ENCODE measurements at regions not wholly inside any gene's neighbourhood (a gene's known extent, or its start where the extent isn't known, plus 50 kb on each side); places are given as distances from the start of the nearest gene placed in this dataset.

DNA sequence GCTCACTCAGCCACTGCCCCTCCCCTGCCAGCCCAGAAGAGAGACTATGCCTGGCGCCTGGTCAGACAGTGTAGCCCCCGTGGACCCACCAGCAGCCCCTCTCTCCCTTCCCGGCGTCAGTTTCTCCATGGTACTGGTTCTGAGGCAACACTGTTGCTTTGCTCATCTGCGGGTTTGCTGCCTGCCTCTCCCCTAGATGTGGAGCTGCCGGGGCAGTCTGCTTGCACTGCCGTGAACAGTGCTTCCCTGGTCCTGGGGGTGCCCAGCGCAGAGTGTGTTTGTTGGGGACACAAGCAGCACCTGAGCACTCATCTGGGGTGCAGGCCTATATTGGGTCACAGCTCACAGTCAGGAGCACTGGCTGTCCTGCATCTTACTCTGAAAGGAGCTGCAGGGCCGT, 309.9 kb downstream of the NDUFA10 start:
- intact Hi-C loops (cut with DNase I; ENCODE audit: low total_unique reads): no loop called here
- no peak for TF ChIP-seq POLR2A (IDR thresholded peaks at IDR 0.05)
- TF ChIP-seq, protein P1, sequence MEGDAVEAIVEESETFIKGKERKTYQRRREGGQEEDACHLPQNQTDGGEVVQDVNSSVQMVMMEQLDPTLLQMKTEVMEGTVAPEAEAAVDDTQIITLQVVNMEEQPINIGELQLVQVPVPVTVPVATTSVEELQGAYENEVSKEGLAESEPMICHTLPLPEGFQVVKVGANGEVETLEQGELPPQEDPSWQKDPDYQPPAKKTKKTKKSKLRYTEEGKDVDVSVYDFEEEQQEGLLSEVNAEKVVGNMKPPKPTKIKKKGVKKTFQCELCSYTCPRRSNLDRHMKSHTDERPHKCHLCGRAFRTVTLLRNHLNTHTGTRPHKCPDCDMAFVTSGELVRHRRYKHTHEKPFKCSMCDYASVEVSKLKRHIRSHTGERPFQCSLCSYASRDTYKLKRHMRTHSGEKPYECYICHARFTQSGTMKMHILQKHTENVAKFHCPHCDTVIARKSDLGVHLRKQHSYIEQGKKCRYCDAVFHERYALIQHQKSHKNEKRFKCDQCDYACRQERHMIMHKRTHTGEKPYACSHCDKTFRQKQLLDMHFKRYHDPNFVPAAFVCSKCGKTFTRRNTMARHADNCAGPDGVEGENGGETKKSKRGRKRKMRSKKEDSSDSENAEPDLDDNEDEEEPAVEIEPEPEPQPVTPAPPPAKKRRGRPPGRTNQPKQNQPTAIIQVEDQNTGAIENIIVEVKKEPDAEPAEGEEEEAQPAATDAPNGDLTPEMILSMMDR (IDR thresholded peaks at IDR 0.05): no peak
- H3K27me3 ChIP-seq: no peaks in the 10 kb centered on the region
- no peak for DNase-seq
- WGBS, 2 donors: 75 to 86% methylated on average over 7 to 9 of the region's 9 CpGs
- no peaks in the 10 kb centered on the region for H3K4me1 ChIP-seq
- H3K36me3 ChIP-seq (ENCODE audit: low read depth, missing control alignments): no peaks in the 10 kb centered on the region
- no peaks in the 10 kb centered on the region for H3K9me3 ChIP-seq
- no peak overlapping the region for H3K27ac ChIP-seq
- H3K4me3 ChIP-seq: no peak overlapping the region

DNA sequence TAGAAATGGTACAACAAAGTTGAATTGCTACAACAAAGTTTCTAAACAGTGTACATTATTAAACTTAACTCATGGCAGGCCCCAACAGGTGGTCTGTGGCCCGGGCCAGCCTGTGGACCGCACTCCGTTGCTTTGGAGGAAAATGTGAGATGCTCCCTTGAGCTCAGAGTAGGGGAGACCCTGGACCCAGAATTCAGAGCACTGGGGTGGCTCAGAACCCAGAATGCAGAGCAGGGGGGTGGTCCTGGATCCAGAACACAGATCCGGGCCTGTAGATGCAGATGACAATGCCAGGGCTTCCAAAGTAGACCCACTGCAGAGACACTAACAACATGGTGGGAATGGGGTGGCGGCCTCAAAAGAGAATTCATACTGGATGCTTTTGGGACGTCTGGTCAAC, 311.0 kb downstream of the NDUFA10 start:
- H3K36me3 ChIP-seq (ENCODE audit: low read depth, missing control alignments): no peaks in the 10 kb centered on the region
- no peak for TF ChIP-seq POLR2A (IDR thresholded peaks at IDR 0.05)
- TF ChIP-seq, protein P1 (IDR thresholded peaks at IDR 0.05): no peak
- 78 to 79% methylated on average over 6 of the region's 6 CpGs for WGBS, 2 donors
- no peaks in the 10 kb centered on the region for H3K27me3 ChIP-seq
- no peaks in the 10 kb centered on the region for H3K9me3 ChIP-seq
- H3K4me3 ChIP-seq: no peak overlapping the region
- intact Hi-C loops (cut with DNase I; ENCODE audit: low total_unique reads): no loop called here
- H3K4me1 ChIP-seq: no peaks in the 10 kb centered on the region
- DNase-seq: no peak
- no peak overlapping the region for H3K27ac ChIP-seq

DNA sequence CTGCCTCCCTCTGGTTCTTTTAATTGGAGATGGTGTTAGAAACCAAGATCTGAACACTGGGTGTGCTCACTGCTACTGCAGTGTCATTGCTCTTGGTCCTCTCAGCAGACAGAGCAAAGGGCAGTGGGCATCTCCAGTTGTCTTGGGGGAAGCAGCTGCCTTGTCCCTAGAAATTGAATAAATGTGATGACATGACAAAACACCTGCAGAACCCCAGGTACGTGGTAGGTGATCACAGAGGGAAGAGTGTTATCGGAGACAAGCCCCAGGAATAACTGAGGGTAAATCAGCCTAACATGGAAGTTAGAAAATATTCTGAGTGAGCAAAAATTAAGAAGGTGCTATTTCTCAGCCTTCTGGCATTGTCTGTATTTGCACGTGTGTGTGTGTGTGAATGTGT, 311.9 kb upstream of the HDAC4 start:
- TF ChIP-seq, protein P1 (IDR thresholded peaks at IDR 0.05): no peak
- no peak for TF ChIP-seq POLR2A (IDR thresholded peaks at IDR 0.05)
- DNase-seq: no peak
- 96 to 100% methylated on average over 3 of the region's 3 CpGs for WGBS, 2 donors
- intact Hi-C loops (cut with DNase I; ENCODE audit: low total_unique reads): no loop called here
- H3K27me3 ChIP-seq: no peaks in the 10 kb centered on the region
- H3K4me3 ChIP-seq: no peak overlapping the region
- no peaks in the 10 kb centered on the region for H3K36me3 ChIP-seq (ENCODE audit: low read depth, missing control alignments)
- no peak overlapping the region for H3K27ac ChIP-seq
- H3K4me1 ChIP-seq: no peaks in the 10 kb centered on the region
- H3K9me3 ChIP-seq: no peaks in the 10 kb centered on the region

DNA sequence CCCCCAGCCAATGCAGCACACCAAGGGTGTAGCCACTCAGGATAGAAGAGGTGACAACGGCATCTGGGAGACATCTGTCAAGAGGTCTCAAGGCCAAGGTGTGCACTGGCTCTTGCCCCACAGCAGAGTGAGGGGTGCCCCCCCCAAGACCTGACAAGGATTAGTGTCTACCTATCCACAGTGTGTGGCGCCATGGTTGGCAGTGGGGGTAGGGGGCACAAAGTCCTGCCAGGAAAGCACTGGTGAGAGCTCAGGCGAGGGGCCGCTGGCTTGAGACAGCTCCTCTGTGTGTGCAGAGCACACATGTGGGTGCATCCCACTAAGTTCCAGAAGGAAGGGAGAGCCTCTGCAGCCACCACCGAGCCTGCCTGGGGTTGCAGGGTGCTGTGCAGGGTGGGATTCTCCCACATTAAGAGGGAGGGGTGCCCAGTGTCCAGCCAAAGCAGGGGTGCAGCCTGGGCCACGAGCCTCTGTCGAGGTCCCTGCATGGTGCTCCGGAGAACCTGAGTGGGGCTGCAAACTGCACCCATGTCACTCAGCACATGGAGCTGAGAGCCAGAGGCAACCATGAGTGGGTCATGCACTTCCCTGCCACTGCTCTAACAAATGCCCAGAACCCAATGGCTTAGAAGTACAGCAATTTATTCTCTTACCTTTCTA, 311.2 kb upstream of the HDAC4 start:
- TF ChIP-seq POLR2A (IDR thresholded peaks at IDR 0.05): no peak
- TF ChIP-seq, protein P1 (IDR thresholded peaks at IDR 0.05): no peak
- intact Hi-C loops (cut with DNase I; ENCODE audit: low total_unique reads): no loop called here
- H3K27me3 ChIP-seq: no peaks in the 10 kb centered on the region
- no peaks in the 10 kb centered on the region for H3K4me1 ChIP-seq
- H3K27ac ChIP-seq: no peak overlapping the region
- no peaks in the 10 kb centered on the region for H3K36me3 ChIP-seq (ENCODE audit: low read depth, missing control alignments)
- DNase-seq: no peak
- WGBS, 2 donors: 95 to 100% methylated on average over 3 to 8 of the region's 8 CpGs
- H3K4me3 ChIP-seq: no peak overlapping the region
- no peaks in the 10 kb centered on the region for H3K9me3 ChIP-seq

Data from testis (tissue), 2 donors.